GM21515 (cell line): ENCODE measurements at regions not wholly inside any gene's neighbourhood (a gene's known extent, or its start where the extent isn't known, plus 50 kb on each side); places are given as distances from the start of the nearest gene placed in this dataset.
"Not testable (repeated sequence)": the region's sequence is repeated elsewhere in the genome, so short reads cannot be mapped to it uniquely, and the experiment has no call there.

Experiments
- ATAC-seq: cut with Tn5 transposase; IDR thresholded peaks from one replicate; pipeline ENCODE4 v1.9.1; 2021; ENCODE audit not compliant: unreplicated experiment

- ATAC-seq, result no peak
Observed at GRCh38 chr2:236768393-236769140, 198.9 kb downstream of the ACKR3 start.

- ATAC-seq, result no peak
Observed at GRCh38 chr2:236769981-236770671, 200.5 kb downstream of the ACKR3 start.

DNA sequence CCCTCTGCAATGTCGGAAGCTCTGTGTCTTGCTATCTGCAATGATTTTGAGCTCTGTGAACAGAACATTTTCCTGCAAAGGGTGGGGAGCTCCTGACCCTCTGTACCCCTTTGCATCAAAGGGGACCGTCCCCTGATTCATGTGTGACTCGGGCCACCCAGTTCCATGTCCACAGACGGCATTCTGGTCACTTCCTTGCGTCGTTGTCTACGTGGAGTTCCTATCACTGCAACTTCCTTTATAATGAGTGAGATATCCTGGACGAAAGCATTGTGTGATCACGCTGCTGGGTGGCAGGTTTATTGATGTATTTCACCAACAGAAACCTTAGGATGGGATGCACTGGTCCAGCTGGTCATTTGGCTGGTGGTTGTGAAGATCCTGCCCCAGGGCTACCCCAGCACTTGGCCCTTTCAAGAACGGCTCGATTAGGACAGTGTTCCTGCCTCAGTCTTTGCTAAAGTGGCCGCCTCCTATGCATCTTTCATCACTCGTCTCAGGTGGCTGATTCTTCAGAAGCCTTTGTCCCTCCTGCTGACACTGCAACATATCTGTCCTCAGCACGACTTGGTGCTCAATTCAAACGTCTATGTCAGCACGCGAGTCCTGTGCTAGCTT lies 202.7 kb downstream of the ACKR3 start:
- ATAC-seq, result no peak

GRCh38 chr2:236773206-236773605 lies 203.6 kb downstream of the ACKR3 start:
- no peak for ATAC-seq

GRCh38 chr2:236774171-236774570 lies 204.5 kb downstream of the ACKR3 start:
- ATAC-seq, result no peak

DNA sequence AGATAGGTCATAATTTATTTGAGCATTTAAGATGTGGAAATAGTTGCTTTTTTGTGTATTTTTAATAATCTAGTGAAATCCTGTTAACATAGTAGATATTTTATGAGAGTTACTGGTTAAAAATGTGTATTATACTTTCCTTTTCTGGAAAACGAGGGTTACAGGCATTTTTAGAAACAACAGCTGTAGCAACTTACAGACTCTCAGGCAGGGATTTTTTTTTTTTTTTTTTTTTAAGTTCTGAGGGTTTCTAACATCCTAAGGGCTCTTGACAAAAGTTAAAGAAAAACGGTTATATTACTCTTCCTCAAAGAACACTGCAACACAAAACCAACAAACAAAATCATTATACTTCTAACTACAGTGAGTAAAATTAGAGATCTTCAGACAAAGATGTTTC lies 205.9 kb downstream of the ACKR3 start:
- ATAC-seq, result no peak

- ATAC-seq, result no peak
Observed at GRCh38 chr2:236776206-236776605, 206.6 kb downstream of the ACKR3 start.

- no peak for ATAC-seq
Observed at GRCh38 chr2:236776695-236777251, 207.1 kb downstream of the ACKR3 start.

- no peak for ATAC-seq
Observed at GRCh38 chr2:236777408-236777807, 207.8 kb downstream of the ACKR3 start.

DNA sequence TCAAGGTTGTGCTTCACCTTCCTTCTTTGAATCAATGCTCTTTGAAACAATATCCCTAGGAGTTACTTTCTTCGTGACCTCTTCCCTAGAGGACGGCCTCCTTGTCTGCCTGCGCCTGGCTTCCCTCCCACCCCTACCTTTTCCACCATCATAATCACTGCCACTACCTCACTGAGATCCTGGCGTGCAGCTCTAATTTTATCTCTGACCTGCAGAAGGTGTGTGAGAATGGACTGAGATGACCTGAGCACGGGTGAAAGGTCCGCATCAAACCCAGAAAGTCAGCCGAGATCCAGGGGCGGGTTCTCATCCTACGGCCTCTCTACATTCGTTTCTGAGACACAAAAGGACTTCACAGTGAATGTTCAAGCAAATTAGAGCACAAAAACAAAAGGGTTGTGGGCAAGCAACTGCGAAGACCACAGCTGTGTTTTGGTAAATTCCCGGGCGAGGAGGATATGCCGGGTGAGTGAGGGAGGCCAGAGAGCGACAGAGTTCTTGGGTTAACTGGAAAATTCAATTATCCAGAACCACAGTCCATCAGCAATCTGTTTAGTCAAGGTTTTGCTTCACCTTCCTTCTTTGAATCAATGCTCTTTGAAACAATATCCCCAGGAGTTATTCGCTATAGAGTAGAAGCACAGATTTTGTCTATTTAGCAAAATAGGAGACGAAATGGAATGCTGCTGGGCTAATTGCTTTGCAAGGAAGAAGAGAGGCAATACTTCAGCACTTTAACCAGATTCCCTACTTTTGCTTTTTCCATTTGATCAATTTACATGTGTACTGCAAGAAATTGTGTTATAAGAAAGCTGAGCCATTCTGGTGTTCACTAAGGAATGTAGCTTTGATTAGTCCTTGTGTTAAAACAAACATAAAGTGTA lies 212.6 kb downstream of the ACKR3 start:
- no peak for ATAC-seq

- no peak for ATAC-seq
Observed at GRCh38 chr2:236782938-236783337, 213.3 kb downstream of the ACKR3 start.

DNA sequence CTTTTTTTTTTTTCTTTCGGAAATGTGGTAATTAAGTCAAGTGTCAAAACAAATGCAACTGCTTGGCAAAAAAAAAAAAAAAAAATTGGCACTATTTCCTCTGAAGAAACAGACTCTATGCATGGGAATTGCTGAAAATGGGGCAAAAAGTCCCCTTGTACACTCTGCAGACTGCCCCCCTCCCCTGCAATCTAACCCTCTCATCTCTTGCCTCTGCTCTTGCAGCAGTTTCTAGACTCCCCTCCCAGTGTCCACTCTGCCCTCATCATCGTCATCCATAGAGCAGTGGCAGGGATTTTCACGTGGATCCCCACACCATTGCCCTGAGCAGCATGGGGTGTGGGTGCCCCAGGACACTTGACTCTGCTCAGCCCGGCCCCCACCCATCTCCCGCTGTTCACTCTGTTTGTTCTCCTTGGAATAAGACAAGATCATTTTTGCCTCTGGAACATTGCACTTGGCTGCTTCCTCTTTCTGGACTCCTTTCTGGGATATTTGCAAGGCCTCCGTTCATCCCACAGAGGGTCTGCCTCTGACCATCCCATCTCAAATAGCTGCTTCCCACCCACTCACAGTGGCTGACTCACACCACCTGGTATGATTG lies 213.9 kb downstream of the ACKR3 start:
- no peak for ATAC-seq

- no peak for ATAC-seq
Observed at GRCh38 chr2:236785611-236786057, 216.0 kb downstream of the ACKR3 start.

GRCh38 chr2:236786751-236787150 lies 217.1 kb downstream of the ACKR3 start:
- no peak for ATAC-seq

DNA sequence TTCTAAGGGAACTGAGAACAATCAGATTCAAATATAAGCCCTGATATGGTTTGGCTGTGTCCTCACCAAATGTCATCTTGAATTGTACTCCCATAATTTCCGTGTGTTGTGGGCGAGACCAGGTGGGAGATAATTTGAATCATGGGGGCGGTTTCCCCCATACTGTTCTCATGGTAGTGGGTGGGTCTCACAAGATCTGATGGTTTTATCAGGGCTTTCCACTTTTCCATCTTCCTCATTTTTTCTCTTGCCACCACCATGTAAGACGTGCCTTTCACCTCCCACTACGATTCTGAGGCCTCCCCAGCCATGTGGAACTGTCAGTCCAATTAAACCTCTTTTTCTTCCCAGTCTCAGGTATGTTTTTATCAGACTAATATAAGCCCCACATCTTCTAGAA lies 217.8 kb downstream of the ACKR3 start:
- ATAC-seq, result not testable (repeated sequence)

DNA sequence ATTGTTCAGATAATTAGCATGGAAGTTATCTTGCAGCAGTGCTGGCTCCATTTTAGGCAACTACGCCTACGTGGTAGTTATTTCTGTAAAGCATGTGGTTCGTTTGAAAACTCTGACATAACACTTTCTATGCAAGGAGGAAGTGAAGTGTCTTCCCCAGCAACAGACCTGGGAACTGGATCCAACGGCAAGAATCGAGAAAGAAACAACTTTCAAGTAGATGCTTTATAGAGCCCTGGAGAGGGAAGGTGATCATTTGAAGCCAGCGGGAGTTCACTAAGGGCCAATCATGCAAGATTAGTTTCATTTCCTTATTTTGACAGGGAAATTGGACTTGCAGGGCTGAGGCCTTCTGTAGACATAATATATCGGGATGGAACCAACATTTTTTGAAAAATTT lies 218.3 kb downstream of the ACKR3 start:
- ATAC-seq, result no peak

DNA sequence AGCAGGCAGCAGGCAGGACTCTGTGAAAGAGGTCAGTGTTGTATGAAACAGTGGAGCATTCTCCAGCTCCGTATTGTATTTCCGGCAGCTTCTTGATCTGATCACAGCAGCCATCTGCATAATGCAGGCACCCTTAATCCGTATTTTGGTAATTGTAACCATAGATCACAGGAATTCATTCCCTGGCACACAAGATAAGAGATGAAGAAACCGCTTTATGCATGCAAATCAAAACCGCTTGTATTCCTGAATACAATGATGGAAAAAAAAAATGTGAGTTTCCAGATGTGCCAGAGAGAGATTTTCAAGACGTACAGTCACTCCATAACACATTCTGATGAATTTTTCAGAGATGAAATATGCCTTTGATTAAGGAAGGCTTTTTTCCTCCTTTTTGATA lies 221.3 kb downstream of the ACKR3 start:
- ATAC-seq, result no peak

- no peak for ATAC-seq
Observed at GRCh38 chr2:236793023-236794011, 223.7 kb downstream of the ACKR3 start.
